ENCODE measurements at regions not wholly inside any gene's neighbourhood (a gene's known extent, or its start where the extent isn't known, plus 50 kb on each side); places are given as distances from the start of the nearest gene placed in this dataset.

DNA sequence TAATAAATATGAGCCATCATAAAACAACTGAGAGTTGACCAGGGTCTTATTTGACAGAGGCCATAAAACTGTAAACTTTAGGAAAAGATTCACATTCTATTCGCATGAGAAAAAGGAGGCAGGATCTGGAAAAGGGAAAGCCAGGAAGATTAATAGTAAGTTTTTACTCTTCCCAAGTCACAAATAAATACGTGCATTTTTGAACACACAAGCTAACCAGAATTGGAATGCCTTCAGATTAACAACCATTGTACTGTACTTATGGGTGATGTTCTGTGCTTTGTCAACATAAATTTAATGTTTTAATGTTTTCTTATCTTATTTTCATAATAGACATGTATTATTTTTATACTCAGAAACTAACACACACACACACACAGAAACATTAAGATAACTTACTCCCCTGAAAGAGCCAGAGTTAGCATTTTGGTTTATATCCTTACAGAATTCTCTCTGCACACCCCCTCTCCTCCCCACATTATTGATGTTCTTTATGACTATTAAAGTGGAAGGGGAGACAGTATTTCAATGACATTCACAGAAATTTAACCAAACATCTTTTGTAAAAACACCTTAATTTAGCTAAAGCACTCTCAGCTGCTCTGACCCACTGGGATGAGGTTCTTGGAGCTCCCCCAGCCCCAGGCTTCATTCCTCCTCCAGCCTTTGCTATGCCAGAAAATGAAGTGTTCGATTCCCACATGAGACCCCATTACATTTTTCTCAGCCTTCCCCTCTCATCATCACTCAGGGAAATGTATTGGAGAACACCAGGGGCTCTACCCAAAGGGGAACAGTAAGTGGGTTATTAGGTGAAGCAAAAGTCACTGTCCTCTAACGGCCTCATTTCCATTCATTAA, 155.5 kb downstream of the ESM1 start:
- Histone ChIP-seq H3K4me3 (ENCODE audit: low read length, poor library complexity, severe bottlenecking) (no peak overlapping the region), H3F3A (ENCODE audit: low read depth) (no peaks in the 10 kb centered on the region), H2AFZ (ENCODE audit: low read length) (no peak overlapping the region), H3K4me1 (ENCODE audit: insufficient read depth, low read length, poor library complexity, severe bottlenecking) (no peaks in the 10 kb centered on the region), H3K79me2 (ENCODE audit: insufficient read depth, low read length) (no peaks in the 10 kb centered on the region), H3K27me3 (ENCODE audit: insufficient read depth, low read length, poor library complexity, severe bottlenecking) (no peaks in the 10 kb centered on the region), H4K20me1 (ENCODE audit: insufficient read depth, low read length, poor library complexity, severe bottlenecking) (no peaks in the 10 kb centered on the region), H3K4me2 (ENCODE audit: low read depth, low read length, poor library complexity, severe bottlenecking) (no peak overlapping the region), H3K9me3 (ENCODE audit: insufficient read depth, low read depth, low read length) (no peaks in the 10 kb centered on the region), H3K9ac (ENCODE audit: low read depth, low read length, poor library complexity, severe bottlenecking) (no peak overlapping the region), H3K36me3 (ENCODE audit: insufficient read depth, low read length) (no peaks in the 10 kb centered on the region), H3K9me2 (replicated peaks; ENCODE audit: low read depth, low read length) (no peaks in the 10 kb centered on the region)
- TF ChIP-seq, protein P1, sequence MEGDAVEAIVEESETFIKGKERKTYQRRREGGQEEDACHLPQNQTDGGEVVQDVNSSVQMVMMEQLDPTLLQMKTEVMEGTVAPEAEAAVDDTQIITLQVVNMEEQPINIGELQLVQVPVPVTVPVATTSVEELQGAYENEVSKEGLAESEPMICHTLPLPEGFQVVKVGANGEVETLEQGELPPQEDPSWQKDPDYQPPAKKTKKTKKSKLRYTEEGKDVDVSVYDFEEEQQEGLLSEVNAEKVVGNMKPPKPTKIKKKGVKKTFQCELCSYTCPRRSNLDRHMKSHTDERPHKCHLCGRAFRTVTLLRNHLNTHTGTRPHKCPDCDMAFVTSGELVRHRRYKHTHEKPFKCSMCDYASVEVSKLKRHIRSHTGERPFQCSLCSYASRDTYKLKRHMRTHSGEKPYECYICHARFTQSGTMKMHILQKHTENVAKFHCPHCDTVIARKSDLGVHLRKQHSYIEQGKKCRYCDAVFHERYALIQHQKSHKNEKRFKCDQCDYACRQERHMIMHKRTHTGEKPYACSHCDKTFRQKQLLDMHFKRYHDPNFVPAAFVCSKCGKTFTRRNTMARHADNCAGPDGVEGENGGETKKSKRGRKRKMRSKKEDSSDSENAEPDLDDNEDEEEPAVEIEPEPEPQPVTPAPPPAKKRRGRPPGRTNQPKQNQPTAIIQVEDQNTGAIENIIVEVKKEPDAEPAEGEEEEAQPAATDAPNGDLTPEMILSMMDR (conservative IDR thresholded peaks at IDR 0.05; ENCODE audit: low read length): no peak
- no peak for TF ChIP-seq EZH2phosphoT487 (IDR thresholded peaks at IDR 0.05; ENCODE audit: borderline replicate concordance)

DNA sequence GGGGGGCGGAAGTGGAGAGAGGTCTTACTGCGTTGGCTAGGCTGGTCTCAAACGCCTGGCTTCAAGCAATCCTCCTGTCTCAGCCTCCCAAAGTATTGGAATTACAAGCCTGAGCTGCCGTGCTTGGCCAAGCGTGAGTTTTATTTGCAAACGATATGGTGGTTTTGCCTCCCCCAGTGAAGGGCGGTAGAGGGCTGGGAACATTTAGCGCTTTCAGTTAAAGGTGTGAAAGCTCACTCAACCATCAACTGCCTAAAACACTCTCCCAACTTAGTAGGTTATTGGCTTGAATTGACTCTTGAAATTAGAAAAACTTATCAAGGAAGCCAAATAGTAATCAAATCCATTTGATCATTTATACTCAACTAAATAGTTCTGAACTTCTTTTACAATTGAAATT, 156.3 kb downstream of the ESM1 start:
- no peak overlapping the region for H3K4me3 ChIP-seq (ENCODE audit: low read length, poor library complexity, severe bottlenecking)
- no peaks in the 10 kb centered on the region for H3K27me3 ChIP-seq (ENCODE audit: insufficient read depth, low read length, poor library complexity, severe bottlenecking)
- H3K9me2 ChIP-seq (replicated peaks; ENCODE audit: low read depth, low read length): no peaks in the 10 kb centered on the region
- no peaks in the 10 kb centered on the region for H3F3A ChIP-seq (ENCODE audit: low read depth)
- no peak overlapping the region for H3K9ac ChIP-seq (ENCODE audit: low read depth, low read length, poor library complexity, severe bottlenecking)
- no peaks in the 10 kb centered on the region for H3K79me2 ChIP-seq (ENCODE audit: insufficient read depth, low read length)
- no peak overlapping the region for H3K4me2 ChIP-seq (ENCODE audit: low read depth, low read length, poor library complexity, severe bottlenecking)
- H4K20me1 ChIP-seq (ENCODE audit: insufficient read depth, low read length, poor library complexity, severe bottlenecking): no peaks in the 10 kb centered on the region
- no peak for TF ChIP-seq EZH2phosphoT487 (IDR thresholded peaks at IDR 0.05; ENCODE audit: borderline replicate concordance)
- TF ChIP-seq, protein P1 (conservative IDR thresholded peaks at IDR 0.05; ENCODE audit: low read length): no peak
- no peaks in the 10 kb centered on the region for H3K4me1 ChIP-seq (ENCODE audit: insufficient read depth, low read length, poor library complexity, severe bottlenecking)
- no peaks in the 10 kb centered on the region for H3K36me3 ChIP-seq (ENCODE audit: insufficient read depth, low read length)
- no peaks in the 10 kb centered on the region for H3K9me3 ChIP-seq (ENCODE audit: insufficient read depth, low read depth, low read length)
- no peak overlapping the region for H2AFZ ChIP-seq (ENCODE audit: low read length)

DNA sequence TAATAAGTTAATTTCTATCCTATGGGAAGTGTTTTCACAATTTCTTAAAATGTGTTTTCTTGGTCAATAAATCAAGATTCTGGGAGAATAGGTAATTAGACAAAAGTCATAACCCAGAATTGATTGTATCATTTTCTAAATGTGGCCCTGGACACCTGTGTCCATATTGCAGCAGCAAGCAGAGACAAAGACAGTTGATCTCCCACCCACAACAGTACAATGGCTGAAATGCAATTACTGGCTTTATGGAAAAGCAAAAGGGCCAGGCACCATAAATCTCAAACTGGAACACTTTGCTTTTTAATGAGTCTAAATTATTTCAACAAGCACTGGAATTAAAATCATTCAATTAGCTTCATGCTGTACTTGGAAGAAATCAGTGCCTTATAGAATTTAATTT, 157.2 kb downstream of the ESM1 start:
- Histone ChIP-seq H3F3A (ENCODE audit: low read depth) (no peaks in the 10 kb centered on the region), H3K4me3 (ENCODE audit: low read length, poor library complexity, severe bottlenecking) (no peak overlapping the region), H3K36me3 (ENCODE audit: insufficient read depth, low read length) (no peaks in the 10 kb centered on the region), H3K9ac (ENCODE audit: low read depth, low read length, poor library complexity, severe bottlenecking) (no peak overlapping the region), H2AFZ (ENCODE audit: low read length) (no peak overlapping the region), H3K9me2 (replicated peaks; ENCODE audit: low read depth, low read length) (no peaks in the 10 kb centered on the region), H3K79me2 (ENCODE audit: insufficient read depth, low read length) (no peaks in the 10 kb centered on the region), H4K20me1 (ENCODE audit: insufficient read depth, low read length, poor library complexity, severe bottlenecking) (no peaks in the 10 kb centered on the region), H3K4me2 (ENCODE audit: low read depth, low read length, poor library complexity, severe bottlenecking) (no peak overlapping the region), H3K9me3 (ENCODE audit: insufficient read depth, low read depth, low read length) (no peaks in the 10 kb centered on the region), H3K4me1 (ENCODE audit: insufficient read depth, low read length, poor library complexity, severe bottlenecking) (no peaks in the 10 kb centered on the region), H3K27me3 (ENCODE audit: insufficient read depth, low read length, poor library complexity, severe bottlenecking) (no peaks in the 10 kb centered on the region)
- no peak for TF ChIP-seq EZH2phosphoT487 (IDR thresholded peaks at IDR 0.05; ENCODE audit: borderline replicate concordance)
- TF ChIP-seq, protein P1 (conservative IDR thresholded peaks at IDR 0.05; ENCODE audit: low read length): no peak

All from Loucy (cell line).